ENCODE measurements at regions not wholly inside any gene's neighbourhood (a gene's known extent, or its start where the extent isn't known, plus 50 kb on each side); places are given as distances from the start of the nearest gene placed in this dataset.

DNA sequence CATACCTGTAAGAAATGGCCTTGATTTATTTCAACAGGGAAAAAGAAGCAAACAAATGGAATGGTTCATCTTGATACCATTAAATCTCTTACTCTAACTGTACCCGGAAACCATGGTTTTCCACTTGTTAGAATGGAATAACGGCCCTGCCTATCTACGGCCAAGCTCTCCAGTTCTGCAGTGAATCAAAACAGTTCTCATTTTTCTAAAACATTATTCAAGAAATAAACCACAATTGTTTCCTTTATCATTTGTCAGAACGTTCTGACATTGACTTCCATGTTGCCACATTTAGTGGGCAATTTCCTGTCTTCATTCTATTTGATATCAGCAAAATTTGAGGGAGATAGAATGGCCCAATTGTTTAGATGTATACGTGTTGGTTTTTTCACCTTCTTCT, 118.8 kb upstream of the CDH19 start:
- in situ Hi-C loops (cut with MboI; ENCODE audit: low pct_unique_long_range_greater_than_20kb, low sequenced_read_pairs, unreplicated experiment): no loop called here
- no peak for DNase-seq (ENCODE audit: low spot score)
- TF ChIP-seq, protein P1, sequence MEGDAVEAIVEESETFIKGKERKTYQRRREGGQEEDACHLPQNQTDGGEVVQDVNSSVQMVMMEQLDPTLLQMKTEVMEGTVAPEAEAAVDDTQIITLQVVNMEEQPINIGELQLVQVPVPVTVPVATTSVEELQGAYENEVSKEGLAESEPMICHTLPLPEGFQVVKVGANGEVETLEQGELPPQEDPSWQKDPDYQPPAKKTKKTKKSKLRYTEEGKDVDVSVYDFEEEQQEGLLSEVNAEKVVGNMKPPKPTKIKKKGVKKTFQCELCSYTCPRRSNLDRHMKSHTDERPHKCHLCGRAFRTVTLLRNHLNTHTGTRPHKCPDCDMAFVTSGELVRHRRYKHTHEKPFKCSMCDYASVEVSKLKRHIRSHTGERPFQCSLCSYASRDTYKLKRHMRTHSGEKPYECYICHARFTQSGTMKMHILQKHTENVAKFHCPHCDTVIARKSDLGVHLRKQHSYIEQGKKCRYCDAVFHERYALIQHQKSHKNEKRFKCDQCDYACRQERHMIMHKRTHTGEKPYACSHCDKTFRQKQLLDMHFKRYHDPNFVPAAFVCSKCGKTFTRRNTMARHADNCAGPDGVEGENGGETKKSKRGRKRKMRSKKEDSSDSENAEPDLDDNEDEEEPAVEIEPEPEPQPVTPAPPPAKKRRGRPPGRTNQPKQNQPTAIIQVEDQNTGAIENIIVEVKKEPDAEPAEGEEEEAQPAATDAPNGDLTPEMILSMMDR (IDR thresholded peaks at IDR 0.05; ENCODE audit: extremely low read depth, insufficient read depth, missing control alignments): no peak

- TF ChIP-seq, protein P1 (IDR thresholded peaks at IDR 0.05; ENCODE audit: extremely low read depth, insufficient read depth, missing control alignments): no peak
- no peak for DNase-seq (ENCODE audit: low spot score)
- in situ Hi-C loops (cut with MboI; ENCODE audit: low pct_unique_long_range_greater_than_20kb, low sequenced_read_pairs, unreplicated experiment): no loop called here
These were observed 104.8 kb upstream of the CDH19 start for GRCh38 chr18:66708646-66709045.

GRCh38 chr18:66707473-66707872, 103.6 kb upstream of the CDH19 start:
- no peak for DNase-seq (ENCODE audit: low spot score)
- in situ Hi-C loops (cut with MboI; ENCODE audit: low pct_unique_long_range_greater_than_20kb, low sequenced_read_pairs, unreplicated experiment): no loop called here
- TF ChIP-seq, protein P1 (IDR thresholded peaks at IDR 0.05; ENCODE audit: extremely low read depth, insufficient read depth, missing control alignments): no peak

DNA sequence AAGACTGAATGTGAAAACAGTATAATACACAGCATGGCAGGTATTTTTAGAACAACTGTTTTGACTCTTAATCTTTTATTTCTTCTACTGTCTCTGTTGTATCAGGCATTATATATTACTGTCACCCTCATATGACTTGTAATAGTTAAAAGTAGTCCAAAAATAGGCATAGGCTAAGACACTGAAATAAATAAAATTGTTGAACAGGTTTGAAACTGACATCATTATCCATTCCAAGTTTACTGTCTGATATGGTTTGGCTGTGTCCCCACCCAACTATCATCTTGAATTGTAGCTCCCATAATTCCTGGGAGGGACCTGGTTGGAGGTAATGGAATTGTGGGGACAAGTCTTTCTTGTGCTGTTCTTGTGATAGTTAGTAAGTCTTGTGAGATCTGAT, 91.4 kb upstream of the CDH19 start:
- TF ChIP-seq, protein P1 (IDR thresholded peaks at IDR 0.05; ENCODE audit: extremely low read depth, insufficient read depth, missing control alignments): no peak
- in situ Hi-C loops (cut with MboI; ENCODE audit: low pct_unique_long_range_greater_than_20kb, low sequenced_read_pairs, unreplicated experiment): no loop called here
- no peak for DNase-seq (ENCODE audit: low spot score)

DNA sequence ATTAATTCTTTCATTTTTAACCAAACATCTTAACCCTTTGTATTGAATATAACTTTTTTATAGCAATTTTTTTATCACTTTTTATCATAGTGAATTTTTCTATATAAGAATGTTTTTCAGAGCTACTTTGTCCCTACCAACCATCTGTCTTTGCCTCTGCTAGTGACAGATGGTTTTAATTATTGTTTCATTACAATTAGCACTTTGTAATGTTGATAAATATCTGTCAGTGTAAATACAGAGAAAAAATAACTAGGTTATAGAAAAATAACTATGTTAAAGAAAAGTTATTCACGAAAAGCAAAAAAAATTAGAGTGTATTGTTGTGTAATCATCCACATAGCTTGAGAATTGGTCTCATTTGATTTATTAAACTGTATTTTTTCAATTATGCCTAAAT, 91.0 kb upstream of the CDH19 start:
- TF ChIP-seq, protein P1 (IDR thresholded peaks at IDR 0.05; ENCODE audit: extremely low read depth, insufficient read depth, missing control alignments): no peak
- in situ Hi-C loops (cut with MboI; ENCODE audit: low pct_unique_long_range_greater_than_20kb, low sequenced_read_pairs, unreplicated experiment): no loop called here
- no peak for DNase-seq (ENCODE audit: low spot score)

GRCh38 chr18:66687635-66688034, 83.7 kb upstream of the CDH19 start:
- DNase-seq (ENCODE audit: low spot score): no peak
- in situ Hi-C loops (cut with MboI; ENCODE audit: low pct_unique_long_range_greater_than_20kb, low sequenced_read_pairs, unreplicated experiment): no loop called here
- TF ChIP-seq, protein P1 (IDR thresholded peaks at IDR 0.05; ENCODE audit: extremely low read depth, insufficient read depth, missing control alignments): no peak

- TF ChIP-seq, protein P1 (IDR thresholded peaks at IDR 0.05; ENCODE audit: extremely low read depth, insufficient read depth, missing control alignments): no peak
- in situ Hi-C loops (cut with MboI; ENCODE audit: low pct_unique_long_range_greater_than_20kb, low sequenced_read_pairs, unreplicated experiment): no loop called here
- DNase-seq (ENCODE audit: low spot score): no peak
These were observed 79.0 kb upstream of the CDH19 start for GRCh38 chr18:66682855-66683322.

Measured in GM13977 (cell line).